COLO668 (cell line): ENCODE measurements at regions not wholly inside any gene's neighbourhood (a gene's known extent, or its start where the extent isn't known, plus 50 kb on each side); places are given as distances from the start of the nearest gene placed in this dataset.

ENCODE experiments used
- DNase-seq: peaks from one replicate; lab custom pipeline; 2025; ENCODE audit not compliant: unreplicated experiment; lab: John Stamatoyannopoulos, UW

GRCh38 chr2:19750136-19750535, 151.6 kb downstream of the TTC32 start:
- DNase-seq = no peak

GRCh38 chr2:19749507-19749836, 152.3 kb downstream of the TTC32 start:
- DNase-seq = no peak

- DNase-seq = no peak
These were observed 152.9 kb downstream of the TTC32 start for GRCh38 chr2:19748711-19749506.

- no peak for DNase-seq
These were observed 153.8 kb downstream of the TTC32 start for GRCh38 chr2:19748073-19748375.

- DNase-seq = no peak
These were observed 154.3 kb downstream of the TTC32 start for GRCh38 chr2:19747310-19748072.

- peak; percentile 46 for DNase-seq
These were observed 155.0 kb downstream of the TTC32 start for GRCh38 chr2:19746611-19747309.

GRCh38 chr2:19746137-19746600, 155.6 kb downstream of the TTC32 start:
- no peak for DNase-seq

GRCh38 chr2:19745318-19746136, 156.3 kb downstream of the TTC32 start:
- no peak for DNase-seq

GRCh38 chr2:19744456-19745199, 157.2 kb downstream of the TTC32 start:
- no peak for DNase-seq

GRCh38 chr2:19743641-19744040, 158.1 kb downstream of the TTC32 start:
- DNase-seq = no peak

GRCh38 chr2:19742872-19743271, 158.9 kb downstream of the TTC32 start:
- no peak for DNase-seq

- DNase-seq = no peak
These were observed 162.5 kb downstream of the TTC32 start for GRCh38 chr2:19739256-19739655.

GRCh38 chr2:19738707-19739106, 163.1 kb downstream of the TTC32 start:
- no peak for DNase-seq

GRCh38 chr2:19736191-19736831, 165.5 kb downstream of the TTC32 start:
- DNase-seq = no peak

GRCh38 chr2:19733951-19734425, 167.8 kb downstream of the TTC32 start:
- no peak for DNase-seq

- no peak for DNase-seq
These were observed 168.4 kb downstream of the TTC32 start for GRCh38 chr2:19733390-19733789.

GRCh38 chr2:19732255-19732654, 169.5 kb downstream of the TTC32 start:
- no peak for DNase-seq

- DNase-seq = no peak
These were observed 170.3 kb downstream of the TTC32 start for GRCh38 chr2:19731515-19731914.

- DNase-seq = no peak
These were observed 170.7 kb downstream of the TTC32 start for GRCh38 chr2:19731037-19731436.

GRCh38 chr2:19728125-19728524, 173.7 kb downstream of the TTC32 start:
- DNase-seq = no peak
